A673 (cell line): ENCODE measurements at regions not wholly inside any gene's neighbourhood (a gene's known extent, or its start where the extent isn't known, plus 50 kb on each side); places are given as distances from the start of the nearest gene placed in this dataset.

ENCODE experiments used
- BruUV-seq: library from RNA; stranded (reverse); fragments of 400-500 nt; replicated peaks from 2 replicates; lab custom pipeline; 2021; lab: Mats Ljungman, UMichigan
- CTCF ChIA-PET: fragments of 300-600 bp; sonication (Branson Sonifier 250); formaldehyde crosslinking; loops from one replicate; lab custom pipeline; 2022; ENCODE audit warnings: antibody characterized with exemption; lab: Charles Lee
- POLR2A ChIA-PET: fragments of 300-600 bp; sonication (Branson Sonifier 250); formaldehyde crosslinking; loops from one replicate; lab custom pipeline; 2022; ENCODE audit warnings: antibody characterized with exemption; ENCODE audit not compliant: low non-redundant PET; lab: Charles Lee
- DNase-seq: peaks from one replicate; pipeline ENCODE4 v3.0.0-alpha.2; 2015; ENCODE audit warnings: low spot score
- H3K27ac ChIP-seq: fragments of 200-600 bp; sonication (generic); 2 replicates; pipeline ENCODE4 v1.5.1; 2016; ENCODE audit warnings: mixed run types, low read depth, mild to moderate bottlenecking, mixed read lengths, antibody characterized with exemption, low read length; ENCODE audit not compliant: poor library complexity, severe bottlenecking
- H3K27me3 ChIP-seq: fragments of 200-600 bp; sonication (generic); replicated peaks from 2 replicates; pipeline ENCODE4 v1.6.1; 2017; ENCODE audit warnings: mixed run types, low read depth, mild to moderate bottlenecking, mixed read lengths, antibody characterized with exemption, low read length; ENCODE audit not compliant: insufficient read depth, poor library complexity
- H3K36me3 ChIP-seq: fragments of 200-600 bp; sonication (generic); 2 replicates; pipeline ENCODE4 v1.6.1; 2016; ENCODE audit warnings: mixed run types, mild to moderate bottlenecking, mixed read lengths, antibody characterized with exemption, low read length; ENCODE audit not compliant: insufficient read depth, poor library complexity, severe bottlenecking
- H3K4me1 ChIP-seq: fragments of 200-600 bp; sonication (generic); 2 replicates; pipeline ENCODE4 v1.6.1; 2017; ENCODE audit warnings: mixed run types, mild to moderate bottlenecking, mixed read lengths, antibody characterized with exemption, low read length; ENCODE audit not compliant: insufficient read depth, poor library complexity, severe bottlenecking
- H3K4me3 ChIP-seq: fragments of 200-600 bp; sonication (generic); 2 replicates; pipeline ENCODE4 v1.5.1; 2016; ENCODE audit warnings: low read depth, mixed run types, mild to moderate bottlenecking, mixed read lengths, low read length; ENCODE audit not compliant: poor library complexity, severe bottlenecking
- H3K9me3 ChIP-seq: fragments of 200-600 bp; sonication (generic); 2 replicates; pipeline ENCODE4 v1.6.1; 2016; ENCODE audit warnings: mixed run types, low read depth, mild to moderate bottlenecking, mixed read lengths, antibody characterized with exemption, low read length; ENCODE audit not compliant: poor library complexity, severe bottlenecking
- EZH2 ChIP-seq: fragments of 200-600 bp; sonication (generic); IDR thresholded peaks from 2 replicates; pipeline ENCODE4 v1.6.1; 2017; ENCODE audit warnings: borderline replicate concordance, low read depth, mild to moderate bottlenecking, mixed read lengths, antibody characterized with exemption, low read length; ENCODE audit not compliant: poor library complexity, severe bottlenecking
- intact Hi-C: fragments of 100-400 bp; cut with micrococcal nuclease; formaldehyde crosslinking; loops from one replicate; pipeline ENCODE4 v1.10.0; 2022; ENCODE audit not compliant: unreplicated experiment
- TF ChIP-seq, protein P1 (sequence below): fragments of 300-800, 200-600 bp; sonication (generic); conservative IDR thresholded peaks from 2 replicates; pipeline ENCODE4 v1.5.1; 2017; ENCODE audit warnings: low read depth, mild to moderate bottlenecking, antibody characterized with exemption, low read length, moderate library complexity, mixed read lengths

DNA sequence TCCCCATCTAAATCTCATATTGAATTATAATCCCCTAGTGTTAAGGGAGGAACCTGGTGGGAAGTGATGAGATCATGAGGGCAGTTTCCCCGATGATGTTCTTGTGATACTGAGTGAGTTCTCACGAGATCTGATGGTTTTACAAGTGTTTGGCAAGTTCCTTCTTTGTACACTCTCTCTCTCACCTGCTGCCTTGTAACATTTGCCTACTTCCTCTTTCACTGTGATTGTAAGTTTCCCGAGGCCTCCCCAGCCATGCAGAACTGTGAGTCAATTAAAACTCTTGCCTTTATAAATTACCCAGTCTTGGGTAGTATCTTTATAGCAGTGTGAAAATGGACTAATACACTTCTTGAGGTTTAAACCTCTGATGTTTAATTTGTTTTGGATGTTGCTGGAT, 177.5 kb downstream of the CD8B2 start:
- Histone ChIP-seq H3K4me1 (no peaks in the 10 kb centered on the region), H3K27me3 (no peaks in the 10 kb centered on the region), H3K4me3 (no peak overlapping the region), H3K9me3 (no peaks in the 10 kb centered on the region), H3K27ac (no peak overlapping the region), H3K36me3 (no peaks in the 10 kb centered on the region)
- TF ChIP-seq EZH2: no peak
- TF ChIP-seq, protein P1, sequence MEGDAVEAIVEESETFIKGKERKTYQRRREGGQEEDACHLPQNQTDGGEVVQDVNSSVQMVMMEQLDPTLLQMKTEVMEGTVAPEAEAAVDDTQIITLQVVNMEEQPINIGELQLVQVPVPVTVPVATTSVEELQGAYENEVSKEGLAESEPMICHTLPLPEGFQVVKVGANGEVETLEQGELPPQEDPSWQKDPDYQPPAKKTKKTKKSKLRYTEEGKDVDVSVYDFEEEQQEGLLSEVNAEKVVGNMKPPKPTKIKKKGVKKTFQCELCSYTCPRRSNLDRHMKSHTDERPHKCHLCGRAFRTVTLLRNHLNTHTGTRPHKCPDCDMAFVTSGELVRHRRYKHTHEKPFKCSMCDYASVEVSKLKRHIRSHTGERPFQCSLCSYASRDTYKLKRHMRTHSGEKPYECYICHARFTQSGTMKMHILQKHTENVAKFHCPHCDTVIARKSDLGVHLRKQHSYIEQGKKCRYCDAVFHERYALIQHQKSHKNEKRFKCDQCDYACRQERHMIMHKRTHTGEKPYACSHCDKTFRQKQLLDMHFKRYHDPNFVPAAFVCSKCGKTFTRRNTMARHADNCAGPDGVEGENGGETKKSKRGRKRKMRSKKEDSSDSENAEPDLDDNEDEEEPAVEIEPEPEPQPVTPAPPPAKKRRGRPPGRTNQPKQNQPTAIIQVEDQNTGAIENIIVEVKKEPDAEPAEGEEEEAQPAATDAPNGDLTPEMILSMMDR: no peak
- intact Hi-C loops: no loop called here
- BruUV-seq: no TSS peak
- DNase-seq: no peak
- POLR2A ChIA-PET: no interaction called here
- CTCF ChIA-PET: no interaction called here

DNA sequence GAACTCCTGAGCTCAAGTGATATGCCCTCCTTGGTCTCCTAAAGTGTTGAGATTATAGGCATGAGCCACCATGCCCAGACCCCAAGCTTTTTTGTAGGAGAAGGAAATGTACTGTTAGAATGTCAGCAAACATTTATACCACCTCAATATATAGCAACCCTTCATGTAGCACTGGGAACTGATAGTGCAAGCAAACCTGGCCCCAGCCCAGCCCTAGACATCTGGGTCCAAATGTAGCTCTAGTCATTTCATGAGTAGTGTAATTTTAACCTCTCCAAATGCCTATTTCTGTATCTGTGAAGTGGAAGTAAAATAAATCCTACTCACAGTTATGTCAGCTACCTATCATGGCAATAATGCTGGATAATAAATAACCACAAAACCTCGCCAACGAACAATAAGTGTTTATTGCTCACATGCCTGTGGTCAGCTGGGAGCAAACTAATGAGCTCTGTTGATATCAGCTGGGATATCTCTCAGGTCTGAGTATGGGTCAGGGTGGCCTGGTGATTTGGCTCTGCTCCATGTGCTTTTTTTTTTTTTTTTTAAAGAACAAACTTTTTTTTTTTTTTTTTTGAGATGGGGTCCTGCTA, 180.4 kb downstream of the CD8B2 start:
- H3K27me3 ChIP-seq: no peaks in the 10 kb centered on the region
- no peaks in the 10 kb centered on the region for H3K4me1 ChIP-seq
- ChIA-PET POLR2A (no interaction called here), CTCF (no interaction called here)
- no peak overlapping the region for H3K27ac ChIP-seq
- BruUV-seq: no TSS peak
- intact Hi-C loops: no loop called here
- no peaks in the 10 kb centered on the region for H3K9me3 ChIP-seq
- DNase-seq: no peak
- H3K36me3 ChIP-seq: no peaks in the 10 kb centered on the region
- H3K4me3 ChIP-seq: no peak overlapping the region
- TF ChIP-seq, protein P1: no peak
- TF ChIP-seq EZH2: no peak

DNA sequence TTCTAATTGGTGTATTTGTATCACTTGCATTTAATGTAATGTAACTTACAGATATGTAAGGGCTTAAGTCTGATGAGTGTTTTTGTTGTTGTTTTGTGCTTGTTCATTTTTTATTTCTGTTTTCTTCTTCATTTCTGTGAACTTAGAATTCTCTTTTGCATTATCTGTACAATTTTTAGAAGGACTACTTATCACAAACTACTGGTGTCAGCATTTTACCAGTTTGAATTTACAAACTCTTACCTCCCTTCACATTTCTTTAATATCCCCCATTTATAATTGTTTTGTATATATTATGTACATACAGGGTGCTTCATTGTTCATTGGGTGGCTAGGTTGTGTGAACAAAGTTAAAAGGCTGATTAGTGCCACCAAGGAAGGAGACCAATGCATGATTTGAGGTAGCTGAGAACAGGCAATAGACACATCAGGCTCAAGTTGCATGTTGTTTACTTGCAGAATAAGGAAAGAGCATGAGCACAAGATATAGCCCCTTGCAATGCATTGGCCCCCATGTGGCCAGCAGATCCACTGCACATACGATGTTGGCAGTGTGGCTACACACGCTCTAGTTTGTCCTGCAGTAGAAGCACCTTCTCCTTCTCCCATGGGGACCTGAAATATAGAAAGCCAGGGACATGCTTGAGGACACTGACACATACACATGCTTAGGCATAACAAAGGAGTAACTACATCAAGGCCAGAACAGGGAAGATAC, 198.2 kb downstream of the CD8B2 start:
- POLR2A ChIA-PET: no interaction called here
- CTCF ChIA-PET: no interaction called here
- no TSS peak for BruUV-seq
- DNase-seq: no peak
- Histone ChIP-seq H3K27me3 (no peaks in the 10 kb centered on the region), H3K36me3 (no peaks in the 10 kb centered on the region), H3K9me3 (peaks cover 6% of the 10 kb centered on the region), H3K4me3 (no peak overlapping the region), H3K27ac (no peak overlapping the region), H3K4me1 (no peaks in the 10 kb centered on the region)
- intact Hi-C loops: no loop called here
- no peak for TF ChIP-seq EZH2
- TF ChIP-seq, protein P1: no peak
